ENCODE measurements at regions not wholly inside any gene's neighbourhood (a gene's known extent, or its start where the extent isn't known, plus 50 kb on each side); places are given as distances from the start of the nearest gene placed in this dataset.

GRCh38 chr2:15049096-15049993 lies 416.8 kb downstream of the LRATD1 start:
- DNase-seq = peak; percentile 7

GRCh38 chr2:15050483-15050882 lies 418.0 kb downstream of the LRATD1 start:
- peak; percentile 88 for DNase-seq

GRCh38 chr2:15053542-15053941 lies 421.0 kb downstream of the LRATD1 start:
- no peak for DNase-seq

- no peak for DNase-seq
These were observed 425.7 kb downstream of the LRATD1 start for GRCh38 chr2:15058015-15058720.

GRCh38 chr2:15058721-15059157 lies 426.2 kb downstream of the LRATD1 start:
- no peak for DNase-seq

GRCh38 chr2:15059870-15060512 lies 427.5 kb downstream of the LRATD1 start:
- no peak for DNase-seq

GRCh38 chr2:15061268-15061667 lies 428.8 kb downstream of the LRATD1 start:
- DNase-seq = no peak

- no peak for DNase-seq
These were observed 433.6 kb downstream of the LRATD1 start for GRCh38 chr2:15066138-15066537.

GRCh38 chr2:15069149-15069548 lies 436.6 kb downstream of the LRATD1 start:
- DNase-seq = no peak

GRCh38 chr2:15072836-15073235 lies 440.3 kb downstream of the LRATD1 start:
- DNase-seq = no peak

- no peak for DNase-seq
These were observed 441.1 kb downstream of the LRATD1 start for GRCh38 chr2:15073664-15074063.

- no peak for DNase-seq
These were observed 441.8 kb downstream of the LRATD1 start for GRCh38 chr2:15074319-15074718.

GRCh38 chr2:15074751-15075700 lies 442.5 kb downstream of the LRATD1 start:
- DNase-seq = no peak

GRCh38 chr2:15076668-15077067 lies 444.2 kb downstream of the LRATD1 start:
- DNase-seq = no peak

- no peak for DNase-seq
These were observed 448.8 kb downstream of the LRATD1 start for GRCh38 chr2:15081356-15081755.

GRCh38 chr2:15082105-15083058 lies 449.9 kb downstream of the LRATD1 start:
- no peak for DNase-seq

GRCh38 chr2:15084826-15085489 lies 452.4 kb downstream of the LRATD1 start:
- DNase-seq = no peak

- no peak for DNase-seq
These were observed 459.7 kb downstream of the LRATD1 start for GRCh38 chr2:15092181-15092580.

- no peak for DNase-seq
These were observed 460.2 kb downstream of the LRATD1 start for GRCh38 chr2:15092691-15093090.

- DNase-seq = no peak
These were observed 461.6 kb downstream of the LRATD1 start for GRCh38 chr2:15094161-15094560.

- no peak for DNase-seq
These were observed 464.3 kb downstream of the NBAS start for GRCh38 chr2:15096873-15097272.

All from NCI-H2029 treated with DMSO at 0.1 percent for 48 hours (cell line).